NCI-H510A treated with DMSO at 0.1 percent for 48 hours (cell line): ENCODE measurements at regions not wholly inside any gene's neighbourhood (a gene's known extent, or its start where the extent isn't known, plus 50 kb on each side); places are given as distances from the start of the nearest gene placed in this dataset.

Experiments
- DNase-seq: peaks from one replicate; lab custom pipeline; 2025; lab: John Stamatoyannopoulos, UW

GRCh38 chr3:124671106-124671505 lies 59.1 kb upstream of the UMPS start:
- DNase-seq = no peak

GRCh38 chr3:124674336-124674735 lies 55.9 kb upstream of the UMPS start:
- DNase-seq = no peak

GRCh38 chr3:124676236-124676635 lies 54.0 kb upstream of the UMPS start:
- no peak for DNase-seq

- no peak for DNase-seq
Observed at GRCh38 chr3:124679048-124679638, 51.1 kb upstream of the UMPS start.
